ENCODE measurements at regions not wholly inside any gene's neighbourhood (a gene's known extent, or its start where the extent isn't known, plus 50 kb on each side); places are given as distances from the start of the nearest gene placed in this dataset.

DNA sequence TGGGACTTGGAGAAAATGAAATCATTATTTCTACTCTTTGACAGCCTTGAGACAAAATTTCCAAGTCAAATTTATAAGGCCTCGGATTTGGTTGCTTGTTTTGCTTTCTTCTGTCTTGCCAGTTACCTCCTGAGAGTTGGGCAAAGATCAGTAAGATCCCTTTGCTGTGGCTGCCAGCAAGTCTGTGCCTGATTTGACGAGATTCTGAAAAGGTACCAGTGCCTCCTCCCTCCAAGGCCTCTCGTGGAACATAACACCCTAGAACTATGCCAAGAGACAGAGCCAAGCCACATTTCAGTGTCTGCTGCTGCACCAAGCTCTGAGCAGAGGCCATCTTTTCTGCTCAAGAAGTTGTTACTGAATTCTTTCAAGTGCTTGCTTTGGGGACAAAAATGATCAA is 61.0 kb downstream of the GTPBP8 start:
- Histone ChIP-seq H3K36me3 (no peaks in the 10 kb centered on the region), H3K9ac (no peak overlapping the region), H3K4me2 (peak overlapping the region in 3 of 11 experiments; percentile 36 to 72 (median 59); a peak in 4 of 22 replicates), H3K27ac (no peak overlapping the region), H3K27me3 (no peaks in the 10 kb centered on the region), H3K4me1 (peaks cover 0 to 31% (median 8%) of the 10 kb centered on the region in 10 experiments; a peak in 11 of 20 replicates), H4K20me1 (no peaks in the 10 kb centered on the region), H3K4me3 (no peak overlapping the region), H3K9me3 (replicated peaks in 1 of 11) (peaks cover 11 to 18% (median 16%) of the 10 kb centered on the region in 11 experiments; a peak in 21 of 22 replicates)
- TF ChIP-seq Cebpa-rat (IDR thresholded peaks at IDR 0.05), result no peak

DNA sequence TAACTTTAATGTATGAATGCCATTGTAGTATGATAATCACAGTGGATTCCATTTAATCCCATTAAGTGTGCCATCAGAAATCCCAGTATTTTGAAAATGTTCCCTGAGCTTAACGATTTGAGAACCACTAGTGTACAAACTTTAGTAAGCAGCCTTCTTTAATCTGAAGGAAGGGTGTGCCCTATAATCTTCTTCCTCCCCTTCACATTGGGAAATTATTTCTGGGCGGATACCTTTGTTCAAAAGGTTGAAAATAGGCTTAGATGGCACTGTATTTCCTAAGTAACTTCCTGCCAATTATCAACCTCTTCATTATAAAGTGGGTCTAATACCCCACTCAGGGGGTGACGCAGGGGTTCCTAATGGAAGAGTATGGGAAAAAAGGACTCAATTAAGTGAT is 62.4 kb downstream of the GTPBP8 start:
- Histone ChIP-seq H4K20me1 (no peaks in the 10 kb centered on the region), H3K36me3 (no peaks in the 10 kb centered on the region), H3K4me1 (peaks cover 0 to 43% (median 8%) of the 10 kb centered on the region in 10 experiments; a peak in 11 of 20 replicates), H3K27me3 (no peaks in the 10 kb centered on the region), H3K9me3 (replicated peaks in 1 of 11) (peaks cover 1 to 7% (median 6%) of the 10 kb centered on the region in 11 experiments; a peak in 18 of 22 replicates), H3K4me3 (no peak overlapping the region), H3K4me2 (no peak overlapping the region), H3K9ac (no peak overlapping the region), H3K27ac (no peak overlapping the region)
- TF ChIP-seq Cebpa-rat (IDR thresholded peaks at IDR 0.05), result no peak

DNA sequence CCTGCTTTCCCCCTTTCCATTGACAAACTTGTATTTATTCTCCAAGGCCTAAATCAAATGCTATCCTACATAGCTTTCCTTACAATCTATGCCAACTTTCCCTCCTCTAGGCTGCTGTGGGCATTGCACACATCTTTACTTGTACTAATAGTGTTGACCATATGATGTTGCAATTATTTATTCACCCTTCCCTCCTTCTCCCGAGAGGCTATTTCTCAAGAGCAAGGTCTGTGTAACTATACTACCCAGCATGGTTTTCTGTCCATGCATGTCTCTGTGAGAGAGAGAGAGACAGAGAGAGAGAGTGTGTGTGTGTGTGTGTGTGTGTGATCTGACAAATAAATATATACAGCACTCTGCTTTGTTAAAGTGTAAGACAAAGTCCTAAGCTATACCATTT is 63.8 kb downstream of the GTPBP8 start:
- TF ChIP-seq Cebpa-rat (IDR thresholded peaks at IDR 0.05), result no peak
- no peaks in the 10 kb centered on the region for H3K36me3 ChIP-seq
- H3K9me3 ChIP-seq (replicated peaks in 1 of 11), result no peaks in the 10 kb centered on the region
- peak overlapping the region in 8 of 11 experiments; percentile 6 to 41 (median 30); a peak in 13 of 22 replicates for H3K4me2 ChIP-seq
- no peak overlapping the region for H3K27ac ChIP-seq
- H3K9ac ChIP-seq, result no peak overlapping the region
- H3K27me3 ChIP-seq, result no peaks in the 10 kb centered on the region
- no peaks in the 10 kb centered on the region for H4K20me1 ChIP-seq
- H3K4me1 ChIP-seq, result peaks cover 0 to 43% (median 8%) of the 10 kb centered on the region in 10 experiments; a peak in 11 of 20 replicates
- no peak overlapping the region for H3K4me3 ChIP-seq

DNA sequence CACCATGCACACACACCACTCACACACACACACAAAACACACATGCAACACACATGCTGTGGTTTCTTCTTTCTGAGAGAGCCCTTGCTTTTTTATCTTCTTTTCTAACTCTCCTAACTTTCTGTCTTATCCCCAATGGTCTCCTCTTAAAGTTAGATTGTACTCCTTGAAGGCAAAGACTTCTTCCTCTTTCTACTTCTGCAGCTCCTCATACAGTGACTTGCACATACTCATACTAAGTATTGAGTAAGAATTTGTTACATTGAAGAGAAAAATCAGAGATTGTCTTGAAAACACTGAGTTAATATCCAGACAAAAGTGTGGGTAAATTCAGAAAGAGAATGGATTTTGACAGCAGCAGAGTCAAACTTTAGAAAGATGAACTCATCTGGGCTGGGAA is 64.4 kb downstream of the GTPBP8 start:
- Histone ChIP-seq H3K4me2 (peak overlapping the region in 7 of 11 experiments; percentile 25 to 43 (median 36); a peak in 9 of 22 replicates), H3K9me3 (replicated peaks in 1 of 11) (no peaks in the 10 kb centered on the region), H3K27ac (peak overlapping the region in 1 of 11 experiments; percentile 40; a peak in 1 of 22 replicates), H3K4me1 (peaks cover 0 to 43% (median 8%) of the 10 kb centered on the region in 10 experiments; a peak in 11 of 20 replicates), H4K20me1 (no peaks in the 10 kb centered on the region), H3K27me3 (no peaks in the 10 kb centered on the region), H3K4me3 (no peak overlapping the region), H3K9ac (no peak overlapping the region), H3K36me3 (no peaks in the 10 kb centered on the region)
- TF ChIP-seq Cebpa-rat (IDR thresholded peaks at IDR 0.05), result no peak

DNA sequence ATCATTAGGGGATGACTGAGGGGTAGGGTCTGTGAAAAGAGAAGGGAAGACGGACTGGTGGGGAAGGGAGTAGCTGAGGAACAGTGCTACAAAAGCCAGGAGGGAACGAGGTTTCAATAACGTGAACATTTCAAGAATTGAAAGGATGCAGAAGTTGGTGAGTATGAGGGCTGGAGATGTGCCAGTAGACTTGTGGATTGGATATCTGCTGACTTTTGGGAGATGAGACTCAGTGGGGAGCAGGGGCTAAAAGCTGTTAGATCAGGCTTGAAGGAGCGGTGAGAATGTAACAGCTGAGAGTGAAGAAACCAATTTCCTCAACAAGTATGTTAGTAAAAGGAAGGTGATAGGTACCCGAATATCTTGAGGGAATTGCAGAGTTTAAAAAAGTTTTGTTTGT is 65.2 kb downstream of the GTPBP8 start:
- no peak overlapping the region for H3K4me3 ChIP-seq
- H3K27me3 ChIP-seq, result no peaks in the 10 kb centered on the region
- H3K27ac ChIP-seq, result no peak overlapping the region
- H3K9ac ChIP-seq, result no peak overlapping the region
- TF ChIP-seq Cebpa-rat (IDR thresholded peaks at IDR 0.05), result no peak
- H3K4me2 ChIP-seq, result peak overlapping the region in 3 of 11 experiments; percentile 8 to 43 (median 28); a peak in 3 of 22 replicates
- no peaks in the 10 kb centered on the region for H3K36me3 ChIP-seq
- peaks cover 0 to 43% (median 8%) of the 10 kb centered on the region in 10 experiments; a peak in 11 of 20 replicates for H3K4me1 ChIP-seq
- H4K20me1 ChIP-seq, result no peaks in the 10 kb centered on the region
- no peaks in the 10 kb centered on the region for H3K9me3 ChIP-seq (replicated peaks in 1 of 11)

DNA sequence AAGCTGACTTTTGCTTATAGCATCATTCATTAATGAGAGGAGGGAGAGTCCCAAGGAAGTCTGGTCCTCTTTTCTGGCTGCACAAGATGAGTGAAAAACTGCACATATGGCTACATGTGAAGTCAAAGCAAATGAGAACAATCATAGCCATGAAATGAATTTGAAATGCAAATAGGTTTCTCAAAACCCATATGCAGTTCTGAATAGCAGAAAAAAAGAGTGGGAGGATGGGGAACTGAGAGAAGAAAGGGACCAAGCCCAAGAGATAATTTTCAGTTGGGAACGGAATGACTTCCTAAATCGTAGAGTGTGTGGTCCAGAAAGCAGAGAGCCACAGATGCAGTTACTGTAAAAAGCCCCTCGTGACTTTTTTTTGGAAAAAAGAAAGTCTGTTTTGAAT is 66.3 kb downstream of the GTPBP8 start:
- Histone ChIP-seq H3K36me3 (no peaks in the 10 kb centered on the region), H4K20me1 (no peaks in the 10 kb centered on the region), H3K9ac (no peak overlapping the region), H3K27me3 (no peaks in the 10 kb centered on the region), H3K9me3 (replicated peaks in 1 of 11) (no peaks in the 10 kb centered on the region), H3K4me3 (no peak overlapping the region), H3K4me2 (peak overlapping the region in 2 of 11 experiments; percentile 31 to 55; a peak in 4 of 22 replicates), H3K27ac (no peak overlapping the region), H3K4me1 (peaks cover 0 to 39% (median 8%) of the 10 kb centered on the region in 10 experiments; a peak in 11 of 20 replicates)
- TF ChIP-seq Cebpa-rat (IDR thresholded peaks at IDR 0.05), result no peak

DNA sequence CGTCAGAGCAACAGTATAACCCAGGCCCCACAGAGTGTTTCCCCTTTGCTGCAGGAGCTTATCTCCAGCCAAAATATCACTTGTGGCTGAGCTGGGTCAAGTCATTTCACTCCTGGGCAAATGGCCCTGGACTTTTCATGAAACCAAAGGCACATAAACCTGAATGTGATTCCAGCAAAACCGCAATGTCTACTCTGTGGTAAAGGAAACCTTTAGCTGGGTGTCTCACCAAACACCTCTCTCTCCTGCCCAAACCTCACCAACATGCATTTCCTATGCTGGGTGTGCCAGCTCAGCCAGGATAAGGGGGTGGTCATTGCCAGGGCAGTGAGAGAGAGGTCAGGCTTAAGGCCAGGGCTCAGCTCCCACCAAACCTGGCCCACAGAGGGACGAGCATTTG is 67.4 kb downstream of the GTPBP8 start:
- H3K9ac ChIP-seq, result no peak overlapping the region
- peaks cover 0 to 39% (median 8%) of the 10 kb centered on the region in 10 experiments; a peak in 11 of 20 replicates for H3K4me1 ChIP-seq
- H4K20me1 ChIP-seq, result no peaks in the 10 kb centered on the region
- peaks cover 0 to 4% (median 0%) of the 10 kb centered on the region in 11 experiments; a peak in 1 of 22 replicates for H3K36me3 ChIP-seq
- no peak overlapping the region; a peak in 1 of 22 replicates for H3K4me2 ChIP-seq
- H3K9me3 ChIP-seq (replicated peaks in 1 of 11), result no peaks in the 10 kb centered on the region
- H3K27me3 ChIP-seq, result no peaks in the 10 kb centered on the region
- H3K27ac ChIP-seq, result no peak overlapping the region
- no peak overlapping the region for H3K4me3 ChIP-seq
- no peak for TF ChIP-seq Cebpa-rat (IDR thresholded peaks at IDR 0.05)

DNA sequence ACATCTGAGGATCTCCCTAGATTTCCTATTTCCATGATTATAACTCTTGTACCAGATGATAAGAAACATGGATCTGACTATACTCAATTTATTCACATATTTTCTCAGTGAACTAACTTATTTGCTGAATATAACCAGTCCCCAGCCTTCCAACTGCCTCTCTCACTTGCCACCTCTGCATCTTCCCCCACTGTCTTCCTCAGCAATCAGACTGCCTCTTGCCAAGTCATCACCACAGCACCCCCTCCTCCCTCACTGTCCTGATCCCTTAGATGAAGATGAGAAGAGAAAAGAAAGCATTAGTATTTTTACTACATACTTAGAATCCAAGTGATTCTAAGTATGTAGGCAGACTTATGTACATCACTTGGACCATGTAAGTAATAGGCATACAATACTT is 71.9 kb downstream of the GTPBP8 start:
- no peaks in the 10 kb centered on the region for H3K27me3 ChIP-seq
- no peaks in the 10 kb centered on the region for H4K20me1 ChIP-seq
- H3K9ac ChIP-seq, result no peak overlapping the region
- peaks cover 0 to 3% (median 0%) of the 10 kb centered on the region in 10 experiments; a peak in 2 of 20 replicates for H3K4me1 ChIP-seq
- no peak overlapping the region for H3K27ac ChIP-seq
- H3K9me3 ChIP-seq (replicated peaks in 1 of 11), result peaks cover 0 to 13% (median 0%) of the 10 kb centered on the region in 11 experiments; a peak in 1 of 22 replicates
- no peak overlapping the region for H3K4me2 ChIP-seq
- H3K4me3 ChIP-seq, result no peak overlapping the region
- H3K36me3 ChIP-seq, result peaks cover 0 to 21% (median 0%) of the 10 kb centered on the region in 11 experiments; a peak in 4 of 22 replicates
- no peak for TF ChIP-seq Cebpa-rat (IDR thresholded peaks at IDR 0.05)

DNA sequence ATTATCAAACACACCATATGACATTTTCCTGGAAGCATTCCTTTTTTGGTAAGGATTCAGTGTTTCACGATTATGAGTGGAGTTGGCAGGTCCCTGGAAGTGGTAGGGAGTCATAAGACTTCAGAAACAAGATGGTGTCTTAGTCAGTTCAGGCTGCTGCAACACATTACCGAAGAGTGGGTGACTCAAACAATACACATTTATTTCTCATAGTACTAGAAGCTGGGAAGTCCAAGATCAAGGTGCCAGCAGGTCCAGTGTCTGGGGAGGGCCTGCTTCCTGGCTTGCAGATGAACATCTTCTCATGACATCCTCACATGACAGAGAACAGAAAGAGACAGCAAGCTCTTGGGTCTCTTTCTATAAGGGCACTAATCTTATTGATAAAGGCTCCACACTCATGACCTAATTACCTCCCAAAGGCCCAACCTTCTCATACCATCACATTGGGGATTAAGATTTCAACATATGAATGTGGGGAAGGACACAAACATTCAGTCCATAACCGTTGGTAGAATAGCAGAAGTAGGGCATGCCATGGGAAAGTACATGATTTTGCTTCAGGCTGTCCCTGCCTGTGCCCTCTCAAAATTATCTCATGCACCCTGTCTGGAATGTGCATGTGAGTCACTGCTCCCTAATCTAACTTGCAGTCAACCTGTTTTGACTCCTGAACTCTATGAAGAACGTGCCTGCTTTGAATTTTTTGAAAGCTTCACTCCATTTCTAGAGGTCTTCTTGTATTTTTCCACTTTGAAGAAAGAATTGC is 72.5 kb downstream of the GTPBP8 start:
- no peak overlapping the region for H3K4me2 ChIP-seq
- no peaks in the 10 kb centered on the region for H3K4me1 ChIP-seq
- H4K20me1 ChIP-seq, result no peaks in the 10 kb centered on the region
- peaks cover 0 to 13% (median 0%) of the 10 kb centered on the region in 11 experiments; a peak in 1 of 22 replicates for H3K9me3 ChIP-seq (replicated peaks in 1 of 11)
- no peak for TF ChIP-seq Cebpa-rat (IDR thresholded peaks at IDR 0.05)
- H3K9ac ChIP-seq, result no peak overlapping the region
- H3K27ac ChIP-seq, result no peak overlapping the region
- no peaks in the 10 kb centered on the region for H3K27me3 ChIP-seq
- H3K4me3 ChIP-seq, result no peak overlapping the region
- H3K36me3 ChIP-seq, result peaks cover 0 to 21% (median 0%) of the 10 kb centered on the region in 11 experiments; a peak in 4 of 22 replicates

Data from BLaER1 treated with 17β-estradiol and CSF1 and Interleukin-3, amounts not matched to agents 10 nM and 100 nM (cell line).